ENCODE measurements at regions not wholly inside any gene's neighbourhood (a gene's known extent, or its start where the extent isn't known, plus 50 kb on each side); places are given as distances from the start of the nearest gene placed in this dataset.

DNA sequence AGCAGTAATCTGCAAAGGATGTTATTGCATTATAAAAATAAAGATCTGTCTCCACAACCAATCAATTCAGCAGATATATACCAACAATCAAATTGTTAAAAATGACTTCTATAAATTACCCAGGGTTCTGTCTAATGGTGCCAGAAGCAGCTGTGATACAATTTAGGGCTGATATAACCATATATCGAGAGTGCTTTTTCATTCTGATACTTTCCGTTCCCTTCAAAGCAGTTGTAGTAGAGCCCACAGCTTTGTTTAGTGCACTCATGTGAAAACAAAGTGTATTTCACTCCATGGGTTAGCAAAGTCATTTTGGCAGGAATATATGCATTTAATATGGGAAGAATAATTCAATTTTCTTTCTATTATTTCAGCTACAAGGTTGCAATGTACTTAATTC is 83.1 kb upstream of the CHCHD3 start:
- no peak for TF ChIP-seq POLR2A (IDR thresholded peaks at IDR 0.05)
- TF ChIP-seq, protein P1, sequence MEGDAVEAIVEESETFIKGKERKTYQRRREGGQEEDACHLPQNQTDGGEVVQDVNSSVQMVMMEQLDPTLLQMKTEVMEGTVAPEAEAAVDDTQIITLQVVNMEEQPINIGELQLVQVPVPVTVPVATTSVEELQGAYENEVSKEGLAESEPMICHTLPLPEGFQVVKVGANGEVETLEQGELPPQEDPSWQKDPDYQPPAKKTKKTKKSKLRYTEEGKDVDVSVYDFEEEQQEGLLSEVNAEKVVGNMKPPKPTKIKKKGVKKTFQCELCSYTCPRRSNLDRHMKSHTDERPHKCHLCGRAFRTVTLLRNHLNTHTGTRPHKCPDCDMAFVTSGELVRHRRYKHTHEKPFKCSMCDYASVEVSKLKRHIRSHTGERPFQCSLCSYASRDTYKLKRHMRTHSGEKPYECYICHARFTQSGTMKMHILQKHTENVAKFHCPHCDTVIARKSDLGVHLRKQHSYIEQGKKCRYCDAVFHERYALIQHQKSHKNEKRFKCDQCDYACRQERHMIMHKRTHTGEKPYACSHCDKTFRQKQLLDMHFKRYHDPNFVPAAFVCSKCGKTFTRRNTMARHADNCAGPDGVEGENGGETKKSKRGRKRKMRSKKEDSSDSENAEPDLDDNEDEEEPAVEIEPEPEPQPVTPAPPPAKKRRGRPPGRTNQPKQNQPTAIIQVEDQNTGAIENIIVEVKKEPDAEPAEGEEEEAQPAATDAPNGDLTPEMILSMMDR (IDR thresholded peaks at IDR 0.05), result no peak
